GM19193 (cell line): ENCODE measurements at regions not wholly inside any gene's neighbourhood (a gene's known extent, or its start where the extent isn't known, plus 50 kb on each side); places are given as distances from the start of the nearest gene placed in this dataset.
A peak's percentile ranks its signal among the peaks of the same experiment; 100 is the strongest.

Source experiments
- POLR2A ChIP-seq: IDR thresholded peaks from 4 replicates; pipeline ENCODE4 v1.6.1; 2011; ENCODE audit not compliant: insufficient read depth, insufficient read length; ENCODE audit errors: extremely low read depth

DNA sequence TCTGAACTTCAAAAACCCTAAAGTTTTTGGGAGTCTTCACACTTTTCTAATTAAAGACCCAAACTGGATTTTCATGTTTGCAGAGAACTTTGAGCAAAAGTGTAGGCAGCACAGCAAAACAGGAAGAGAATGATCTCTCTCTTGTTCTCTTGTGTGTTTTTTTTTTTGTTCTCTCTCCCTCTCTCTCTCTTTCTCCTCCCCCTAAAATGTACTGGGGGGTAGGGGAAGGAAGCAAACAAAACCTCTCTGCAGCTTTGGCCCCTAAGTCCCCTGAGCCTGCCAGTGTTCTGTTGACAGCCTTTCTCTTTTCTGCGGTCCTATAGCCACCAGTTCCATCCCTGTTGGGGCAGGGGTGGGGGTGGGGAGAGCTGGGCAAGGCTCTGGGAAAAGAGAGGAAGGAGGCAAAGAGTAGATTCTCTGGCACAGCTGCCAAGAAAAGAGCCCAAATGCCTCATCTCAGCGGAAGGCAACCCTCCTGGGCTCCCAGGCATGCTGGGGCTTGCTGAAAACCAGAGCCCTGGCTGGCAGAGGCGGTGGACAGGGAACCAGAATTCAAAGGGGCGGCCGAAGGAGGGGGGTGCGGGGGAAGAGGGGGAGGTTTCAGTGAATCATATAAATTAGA, 295.3 kb downstream of the SOX9 start:
- TF ChIP-seq POLR2A: no peak

DNA sequence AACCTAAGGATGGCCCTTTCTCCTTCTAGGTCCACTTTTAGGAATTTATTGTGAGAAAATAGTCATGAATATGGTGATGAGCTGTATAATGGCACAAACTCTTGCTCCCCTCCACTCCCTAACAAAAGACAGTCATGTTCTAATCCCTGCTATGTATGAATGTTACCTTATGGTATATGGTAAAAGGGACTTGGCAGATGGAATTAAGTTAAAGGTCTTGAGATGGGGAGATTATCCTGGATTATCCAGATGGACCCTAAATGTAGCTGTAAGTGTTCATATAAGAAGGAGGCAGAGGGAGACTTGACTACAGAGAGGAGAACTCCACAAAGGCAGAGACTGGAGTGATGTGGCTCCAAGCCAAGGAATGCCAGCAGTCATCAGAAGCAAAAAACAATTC, 296.1 kb downstream of the SOX9 start:
- TF ChIP-seq POLR2A: no peak

DNA sequence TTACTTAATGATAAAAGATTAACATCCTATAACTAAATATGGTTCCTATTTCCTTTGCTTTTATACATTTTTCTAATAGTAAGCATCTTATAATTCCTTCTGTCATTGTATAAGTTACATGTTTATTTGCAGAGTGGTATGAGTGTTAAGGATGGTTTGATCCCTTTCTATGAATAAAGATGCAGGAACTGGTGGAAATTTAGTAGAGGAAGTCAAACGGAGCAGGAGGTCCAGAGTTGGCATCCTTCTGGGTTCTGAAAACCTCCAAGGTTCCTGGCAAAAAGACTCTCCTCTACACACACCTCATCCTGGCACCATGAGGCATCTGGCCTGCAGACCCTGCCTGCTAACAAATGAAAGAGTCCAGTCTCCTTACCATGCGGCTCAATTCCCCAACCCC, 296.8 kb downstream of the SOX9 start:
- TF ChIP-seq POLR2A: no peak

DNA sequence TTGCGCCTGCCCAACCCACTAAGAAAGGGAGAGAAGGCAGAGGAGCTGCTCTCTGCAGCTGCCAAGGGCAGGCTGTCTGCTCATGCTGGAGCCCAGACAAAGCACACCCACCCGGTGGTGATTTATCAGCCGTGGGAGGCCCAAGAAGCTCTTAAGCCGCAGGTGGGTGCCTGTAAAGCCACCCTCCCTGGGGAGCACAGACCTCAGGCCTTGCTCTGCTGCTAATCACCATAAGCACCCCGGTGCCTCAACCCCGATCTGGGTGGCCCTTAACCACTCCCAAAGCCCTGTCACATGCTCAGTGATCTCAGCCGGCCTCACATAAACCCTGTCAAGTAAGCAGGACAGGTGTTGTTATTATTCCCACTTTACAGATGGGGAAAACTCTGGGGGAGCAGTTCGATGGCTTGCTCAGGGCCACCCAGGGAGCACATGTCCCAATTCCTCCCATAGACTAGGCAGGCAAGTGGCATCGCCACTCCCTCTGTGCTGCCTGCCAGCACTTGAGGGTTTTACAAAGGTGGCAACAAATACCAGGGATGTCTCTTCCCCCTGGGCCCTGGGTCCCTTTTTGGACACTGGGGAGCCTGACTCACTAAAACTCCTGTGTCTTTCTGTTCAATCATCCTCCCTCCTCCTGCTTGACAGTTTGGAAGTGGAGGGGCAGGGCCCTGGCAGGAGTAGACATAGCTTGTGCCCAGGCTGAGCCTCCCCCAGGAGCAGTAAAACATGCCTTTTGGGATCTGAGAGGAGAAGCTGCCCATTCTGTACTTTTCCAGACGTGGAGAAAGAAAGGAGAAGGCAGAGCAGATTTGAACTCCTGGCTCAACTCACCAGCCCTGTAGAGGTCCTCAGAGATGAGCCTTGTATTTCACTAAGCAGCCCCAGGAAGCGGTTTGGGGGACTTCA, 299.3 kb downstream of the SOX9 start:
- peak; percentile 68 for TF ChIP-seq POLR2A

DNA sequence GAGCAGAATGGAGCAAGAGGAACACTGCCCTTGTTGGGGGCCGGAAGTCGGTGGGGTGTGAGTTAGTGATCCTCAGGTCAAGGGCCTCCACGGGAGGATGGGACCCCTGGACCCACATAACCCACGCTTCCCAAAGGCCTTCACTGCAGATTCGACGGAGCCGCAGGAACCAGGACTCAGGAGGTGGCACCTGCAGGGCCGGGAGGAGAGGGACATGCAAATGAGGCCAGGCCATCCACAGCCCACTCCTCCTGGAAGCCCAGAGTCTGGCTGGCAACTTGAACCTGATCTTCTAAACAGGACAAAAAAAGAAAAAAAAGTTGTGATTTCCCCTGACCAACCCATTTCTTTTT, 299.9 kb downstream of the SOX9 start:
- no peak for TF ChIP-seq POLR2A

DNA sequence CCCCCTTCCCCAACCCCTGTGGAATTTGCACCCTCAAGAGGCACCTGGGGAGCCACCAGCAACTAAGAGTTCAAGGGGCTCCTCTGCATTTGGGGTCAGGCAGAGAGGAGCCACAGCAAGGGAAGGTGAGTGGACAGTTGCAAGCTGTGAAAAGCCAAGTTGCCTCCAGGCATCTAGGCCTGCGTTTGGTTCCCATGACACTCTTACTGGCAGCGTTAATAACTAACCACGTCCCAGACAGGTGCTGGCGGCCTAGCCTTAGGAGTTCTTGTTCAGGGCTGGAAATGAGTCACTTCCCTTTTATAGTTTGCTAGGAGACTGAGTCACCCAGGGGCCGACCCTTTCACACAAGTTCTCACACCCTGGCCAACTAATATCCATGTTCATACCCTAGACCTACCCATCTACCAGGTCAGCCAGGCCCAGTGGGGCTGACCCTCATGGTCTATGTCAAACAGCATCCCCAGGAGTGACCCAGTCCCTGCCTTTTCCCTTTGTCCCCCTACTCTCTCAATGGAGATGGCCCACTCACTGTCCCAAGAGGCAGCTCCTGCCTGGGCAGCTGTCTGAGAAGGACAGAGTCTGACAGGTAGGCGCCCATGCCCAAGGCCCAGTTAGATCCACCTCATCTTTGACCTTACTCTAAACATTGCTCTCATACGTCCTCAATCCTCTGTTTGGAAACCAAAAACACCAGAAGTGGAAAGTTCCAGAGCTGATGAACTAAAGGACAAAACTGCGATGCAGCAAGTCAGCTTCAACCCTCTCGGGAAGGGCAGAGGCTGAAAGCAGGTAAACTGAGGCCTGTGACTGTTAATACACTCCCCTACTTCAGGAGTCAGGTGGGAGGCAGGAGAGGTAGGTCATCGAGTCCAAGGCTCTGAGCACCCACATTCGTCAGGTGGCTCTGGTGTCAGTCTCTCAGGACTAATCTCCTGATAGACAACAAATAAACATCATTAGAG, 300.6 kb downstream of the SOX9 start:
- peak; percentile 56 for TF ChIP-seq POLR2A

DNA sequence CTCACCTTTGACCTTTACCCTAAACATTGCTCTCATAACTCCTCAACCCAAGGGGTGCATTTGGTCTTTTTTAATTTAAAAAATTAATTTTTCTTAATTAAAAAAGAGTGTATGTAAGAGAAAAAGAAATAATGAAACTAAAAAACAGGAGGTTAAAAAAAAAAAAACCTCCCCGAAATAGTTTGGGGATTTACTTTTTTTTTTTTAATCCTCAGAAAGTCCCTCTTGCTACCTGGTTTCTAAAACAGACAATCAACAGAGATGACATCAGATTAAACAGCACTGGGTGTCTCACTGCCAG, 301.3 kb downstream of the SOX9 start:
- TF ChIP-seq POLR2A: no peak

DNA sequence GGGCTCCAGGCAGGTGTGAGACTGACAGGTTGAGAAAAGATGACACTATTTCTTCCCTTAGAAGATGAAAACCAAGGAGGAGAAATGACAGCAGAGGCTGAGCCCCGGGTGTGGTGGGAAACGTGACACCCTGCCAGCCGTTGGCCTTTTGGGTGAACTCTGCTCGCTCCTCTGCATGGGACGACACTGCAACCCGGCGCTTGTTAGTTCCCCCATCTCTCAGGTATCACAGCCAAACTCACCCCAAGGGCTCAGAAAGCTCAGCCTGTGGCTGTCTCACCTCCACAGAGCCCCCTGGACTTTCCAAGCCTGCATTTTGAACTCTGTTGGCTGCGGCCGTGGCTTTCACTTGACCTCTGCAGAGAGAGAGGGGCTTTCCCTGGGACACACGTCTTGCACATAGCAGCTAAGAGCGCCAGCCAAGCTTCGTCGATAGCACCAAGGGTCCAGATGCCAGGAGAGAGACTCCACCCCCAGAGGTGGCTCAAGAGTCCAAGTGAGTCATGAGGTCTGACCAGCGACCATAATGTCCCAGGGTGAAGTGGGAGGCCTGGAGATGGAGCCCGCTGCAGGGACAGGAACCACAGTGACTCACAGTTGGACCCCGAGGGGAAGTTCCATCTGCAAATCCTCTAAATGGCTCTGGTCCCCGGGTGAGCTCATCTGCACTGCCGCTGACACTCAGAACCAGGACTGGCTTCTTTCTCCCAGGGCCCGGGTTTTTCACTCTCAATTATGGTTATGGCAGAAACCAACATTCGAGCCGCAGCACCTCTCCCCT, 301.9 kb downstream of the SOX9 start:
- peak; percentile 53 for TF ChIP-seq POLR2A

DNA sequence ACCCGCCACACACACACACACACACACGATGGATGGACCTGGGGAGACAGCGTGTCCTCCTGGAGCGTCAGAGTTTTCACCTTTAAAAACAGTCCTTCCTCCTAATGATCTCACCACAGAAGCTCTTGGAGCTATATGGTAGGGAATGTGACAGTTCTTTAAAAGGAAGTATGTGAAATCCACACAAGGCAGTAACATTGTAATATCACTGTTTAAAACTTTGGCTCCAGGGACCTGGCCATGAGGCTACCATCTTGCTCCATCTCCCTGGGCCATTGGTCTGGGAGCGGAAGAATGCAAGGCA, 302.4 kb downstream of the SOX9 start:
- no peak for TF ChIP-seq POLR2A

DNA sequence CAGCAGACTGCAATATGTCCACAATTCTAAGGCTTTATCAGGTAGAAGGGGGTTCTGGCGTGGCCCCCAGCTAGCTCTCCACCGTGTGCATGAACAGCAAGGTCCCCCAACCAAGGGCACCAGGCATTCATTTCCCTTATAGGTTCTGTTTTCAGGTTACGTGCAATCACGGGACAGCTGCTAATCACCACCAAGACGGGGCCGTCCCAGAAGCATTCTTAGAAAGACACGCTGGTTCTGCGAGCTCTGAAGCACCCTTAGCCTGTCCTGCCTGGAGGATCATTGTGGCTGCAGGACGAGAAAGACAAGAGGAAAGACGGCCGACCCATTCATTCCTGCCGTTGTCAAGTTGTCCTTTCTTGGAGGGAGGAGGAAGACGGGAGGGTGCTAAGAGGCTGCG, 302.9 kb downstream of the SOX9 start:
- peak; percentile 51 for TF ChIP-seq POLR2A

DNA sequence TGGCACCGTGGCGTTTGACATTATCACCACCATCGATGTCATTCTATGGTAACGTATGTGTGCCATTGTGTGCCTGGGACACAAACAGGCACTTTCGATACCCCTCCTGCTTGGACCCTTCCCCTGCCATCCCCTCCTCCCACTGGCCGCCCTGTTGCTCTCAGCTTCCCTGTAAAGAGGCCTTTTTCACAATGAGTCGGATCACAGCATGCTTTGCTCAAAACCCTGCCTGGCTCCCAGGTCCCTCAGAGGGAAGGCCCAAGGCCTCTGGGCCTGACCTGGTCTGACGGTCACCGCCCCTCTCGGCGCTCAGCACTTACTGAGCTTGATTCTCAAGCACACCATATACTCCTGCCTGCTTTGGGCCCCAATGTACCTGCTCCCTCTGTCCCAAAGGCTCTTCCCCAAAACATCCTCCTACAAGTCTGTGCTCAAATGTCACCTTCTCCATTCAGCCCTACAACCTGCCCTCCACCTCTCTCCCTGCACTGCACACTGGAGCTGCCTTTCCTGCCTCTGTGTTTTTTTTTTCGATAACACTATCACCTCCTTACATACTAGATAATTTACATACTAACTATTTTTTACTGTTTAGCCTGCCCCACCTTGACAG, 303.8 kb downstream of the SOX9 start:
- no peak for TF ChIP-seq POLR2A

DNA sequence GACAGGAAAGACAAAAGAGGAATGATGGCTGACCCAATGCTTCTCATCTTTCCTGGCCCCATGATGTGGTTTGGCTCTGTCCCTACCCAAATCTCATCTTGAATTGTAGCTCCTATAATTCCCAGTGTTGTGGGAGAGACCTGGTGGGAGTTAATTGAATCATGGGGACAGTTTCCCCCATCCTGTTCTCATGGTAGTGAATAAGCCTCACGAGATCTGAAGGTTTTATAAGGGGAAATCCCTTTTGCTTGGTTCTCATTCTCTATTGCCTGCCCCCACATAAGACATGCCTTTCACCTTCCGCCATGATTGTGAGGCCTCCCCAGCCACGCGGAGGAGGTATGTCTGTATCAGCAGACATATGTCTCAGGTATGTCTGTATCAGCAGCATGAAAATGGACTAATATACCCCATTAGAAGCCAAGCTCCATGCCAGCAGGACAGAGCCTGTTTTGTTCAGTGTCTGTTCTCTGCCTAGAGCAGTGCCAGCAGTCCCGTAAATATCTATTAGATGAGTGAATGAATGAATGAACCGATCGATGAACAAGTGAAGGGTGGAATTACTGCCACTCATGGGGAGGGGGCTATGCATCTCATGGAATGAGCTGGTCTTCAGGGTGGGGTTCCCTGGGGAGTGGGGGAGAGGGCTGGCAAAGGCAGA, 304.4 kb downstream of the SOX9 start:
- TF ChIP-seq POLR2A: no peak

DNA sequence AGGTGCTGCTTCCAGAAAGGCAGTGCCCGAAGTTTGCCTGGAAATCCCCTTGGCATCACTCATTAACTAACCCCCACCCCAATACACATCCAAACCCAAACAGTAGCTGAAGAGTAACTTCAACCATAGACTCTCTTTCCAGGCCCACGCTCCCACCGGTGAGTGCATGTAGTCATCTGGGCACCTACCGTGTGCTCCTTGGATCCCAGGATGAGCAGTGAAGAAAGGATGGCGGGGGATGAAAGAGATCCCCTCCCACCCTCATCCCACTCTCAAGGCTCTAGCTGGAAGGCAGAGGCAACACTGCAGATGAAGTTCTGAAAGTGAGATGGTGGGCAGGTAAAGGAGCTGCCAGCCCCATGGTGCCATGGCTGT, 305.0 kb downstream of the SOX9 start:
- no peak for TF ChIP-seq POLR2A

DNA sequence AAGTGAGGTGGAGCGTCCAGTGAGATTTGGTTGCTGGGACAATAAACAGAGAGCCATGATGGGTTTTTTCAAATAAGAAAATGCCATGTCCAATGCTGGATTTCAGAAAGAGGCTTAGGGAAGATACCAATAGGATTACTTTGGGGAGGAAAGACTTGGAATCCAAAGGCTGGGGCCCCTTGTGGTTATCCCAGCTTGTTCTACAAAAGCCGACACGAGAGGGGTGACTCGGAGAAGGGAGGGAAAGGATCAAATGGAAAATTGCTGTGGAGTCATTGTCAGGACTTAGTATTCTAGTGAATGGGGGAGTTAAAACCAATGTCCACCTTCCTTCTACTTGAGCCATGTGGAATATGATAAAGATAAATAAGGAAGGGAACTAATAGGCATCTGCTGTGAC, 305.5 kb downstream of the SOX9 start:
- no peak for TF ChIP-seq POLR2A
